ENCODE measurements at regions not wholly inside any gene's neighbourhood (a gene's known extent, or its start where the extent isn't known, plus 50 kb on each side); places are given as distances from the start of the nearest gene placed in this dataset.

DNA sequence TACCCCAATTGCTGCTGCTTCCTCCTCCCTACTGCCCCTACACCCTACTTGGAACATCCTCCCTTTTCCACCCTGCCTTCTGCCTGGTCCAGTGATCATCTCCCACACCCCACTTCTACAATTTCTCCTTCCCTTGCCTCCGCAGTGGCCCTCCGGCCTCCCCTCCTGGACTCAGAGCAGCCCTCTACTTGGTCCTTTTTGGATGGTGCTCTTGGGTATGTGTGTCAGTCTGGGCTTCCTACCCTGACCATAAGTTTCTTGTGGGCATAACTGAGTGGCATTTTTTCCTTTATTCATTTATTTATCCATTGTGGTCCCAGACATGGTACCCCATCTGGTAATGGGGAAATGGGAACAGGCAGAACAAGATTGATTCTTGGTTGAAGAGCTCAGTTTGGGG, 111.4 kb upstream of the NAV2 start:
- TF ChIP-seq POLR2AphosphoS5 (IDR thresholded peaks at IDR 0.05; ENCODE audit: low read depth): no peak
- TF ChIP-seq EZH2 (IDR thresholded peaks at IDR 0.05; ENCODE audit: low read depth, unreplicated experiment): no peak
- TF ChIP-seq, protein P1, sequence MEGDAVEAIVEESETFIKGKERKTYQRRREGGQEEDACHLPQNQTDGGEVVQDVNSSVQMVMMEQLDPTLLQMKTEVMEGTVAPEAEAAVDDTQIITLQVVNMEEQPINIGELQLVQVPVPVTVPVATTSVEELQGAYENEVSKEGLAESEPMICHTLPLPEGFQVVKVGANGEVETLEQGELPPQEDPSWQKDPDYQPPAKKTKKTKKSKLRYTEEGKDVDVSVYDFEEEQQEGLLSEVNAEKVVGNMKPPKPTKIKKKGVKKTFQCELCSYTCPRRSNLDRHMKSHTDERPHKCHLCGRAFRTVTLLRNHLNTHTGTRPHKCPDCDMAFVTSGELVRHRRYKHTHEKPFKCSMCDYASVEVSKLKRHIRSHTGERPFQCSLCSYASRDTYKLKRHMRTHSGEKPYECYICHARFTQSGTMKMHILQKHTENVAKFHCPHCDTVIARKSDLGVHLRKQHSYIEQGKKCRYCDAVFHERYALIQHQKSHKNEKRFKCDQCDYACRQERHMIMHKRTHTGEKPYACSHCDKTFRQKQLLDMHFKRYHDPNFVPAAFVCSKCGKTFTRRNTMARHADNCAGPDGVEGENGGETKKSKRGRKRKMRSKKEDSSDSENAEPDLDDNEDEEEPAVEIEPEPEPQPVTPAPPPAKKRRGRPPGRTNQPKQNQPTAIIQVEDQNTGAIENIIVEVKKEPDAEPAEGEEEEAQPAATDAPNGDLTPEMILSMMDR (conservative IDR thresholded peaks at IDR 0.05; ENCODE audit: low read depth in 2 of 2): no peak
- TF ChIP-seq, protein P2, sequence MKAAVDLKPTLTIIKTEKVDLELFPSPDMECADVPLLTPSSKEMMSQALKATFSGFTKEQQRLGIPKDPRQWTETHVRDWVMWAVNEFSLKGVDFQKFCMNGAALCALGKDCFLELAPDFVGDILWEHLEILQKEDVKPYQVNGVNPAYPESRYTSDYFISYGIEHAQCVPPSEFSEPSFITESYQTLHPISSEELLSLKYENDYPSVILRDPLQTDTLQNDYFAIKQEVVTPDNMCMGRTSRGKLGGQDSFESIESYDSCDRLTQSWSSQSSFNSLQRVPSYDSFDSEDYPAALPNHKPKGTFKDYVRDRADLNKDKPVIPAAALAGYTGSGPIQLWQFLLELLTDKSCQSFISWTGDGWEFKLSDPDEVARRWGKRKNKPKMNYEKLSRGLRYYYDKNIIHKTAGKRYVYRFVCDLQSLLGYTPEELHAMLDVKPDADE (IDR thresholded peaks at IDR 0.05): no peak
- TF ChIP-seq ZNF331 (CRISPR knock-in tag; IDR thresholded peaks at IDR 0.05; ENCODE audit: low read depth): no peak
- no peak for TF ChIP-seq CREB1 (CRISPR knock-in tag; IDR thresholded peaks at IDR 0.05; ENCODE audit: low read depth)
- no peak for TF ChIP-seq JUNB (IDR thresholded peaks at IDR 0.05; ENCODE audit: unreplicated experiment)
- TF ChIP-seq STAT1 (IDR thresholded peaks at IDR 0.05; ENCODE audit: unreplicated experiment): no peak
- TF ChIP-seq ZNF114 (CRISPR knock-in tag; IDR thresholded peaks at IDR 0.05): no peak
- no peak for TF ChIP-seq EZH2phosphoT487 (IDR thresholded peaks at IDR 0.05; ENCODE audit: unreplicated experiment)
- TF ChIP-seq, protein P3, sequence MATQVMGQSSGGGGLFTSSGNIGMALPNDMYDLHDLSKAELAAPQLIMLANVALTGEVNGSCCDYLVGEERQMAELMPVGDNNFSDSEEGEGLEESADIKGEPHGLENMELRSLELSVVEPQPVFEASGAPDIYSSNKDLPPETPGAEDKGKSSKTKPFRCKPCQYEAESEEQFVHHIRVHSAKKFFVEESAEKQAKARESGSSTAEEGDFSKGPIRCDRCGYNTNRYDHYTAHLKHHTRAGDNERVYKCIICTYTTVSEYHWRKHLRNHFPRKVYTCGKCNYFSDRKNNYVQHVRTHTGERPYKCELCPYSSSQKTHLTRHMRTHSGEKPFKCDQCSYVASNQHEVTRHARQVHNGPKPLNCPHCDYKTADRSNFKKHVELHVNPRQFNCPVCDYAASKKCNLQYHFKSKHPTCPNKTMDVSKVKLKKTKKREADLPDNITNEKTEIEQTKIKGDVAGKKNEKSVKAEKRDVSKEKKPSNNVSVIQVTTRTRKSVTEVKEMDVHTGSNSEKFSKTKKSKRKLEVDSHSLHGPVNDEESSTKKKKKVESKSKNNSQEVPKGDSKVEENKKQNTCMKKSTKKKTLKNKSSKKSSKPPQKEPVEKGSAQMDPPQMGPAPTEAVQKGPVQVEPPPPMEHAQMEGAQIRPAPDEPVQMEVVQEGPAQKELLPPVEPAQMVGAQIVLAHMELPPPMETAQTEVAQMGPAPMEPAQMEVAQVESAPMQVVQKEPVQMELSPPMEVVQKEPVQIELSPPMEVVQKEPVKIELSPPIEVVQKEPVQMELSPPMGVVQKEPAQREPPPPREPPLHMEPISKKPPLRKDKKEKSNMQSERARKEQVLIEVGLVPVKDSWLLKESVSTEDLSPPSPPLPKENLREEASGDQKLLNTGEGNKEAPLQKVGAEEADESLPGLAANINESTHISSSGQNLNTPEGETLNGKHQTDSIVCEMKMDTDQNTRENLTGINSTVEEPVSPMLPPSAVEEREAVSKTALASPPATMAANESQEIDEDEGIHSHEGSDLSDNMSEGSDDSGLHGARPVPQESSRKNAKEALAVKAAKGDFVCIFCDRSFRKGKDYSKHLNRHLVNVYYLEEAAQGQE (IDR thresholded peaks at IDR 0.05; ENCODE audit: unreplicated experiment): no peak
- no peak for TF ChIP-seq NANOG (IDR thresholded peaks at IDR 0.05; ENCODE audit: borderline replicate concordance)
